NCI-H2081 (cell line): ENCODE measurements at regions not wholly inside any gene's neighbourhood (a gene's known extent, or its start where the extent isn't known, plus 50 kb on each side); places are given as distances from the start of the nearest gene placed in this dataset.
A peak's percentile ranks its signal among the peaks of the same experiment; 100 is the strongest.

Experiments used
- DNase-seq, 2 experiments: peaks; one replicate each; lab custom pipeline; 2025; lab: John Stamatoyannopoulos, UW

DNA sequence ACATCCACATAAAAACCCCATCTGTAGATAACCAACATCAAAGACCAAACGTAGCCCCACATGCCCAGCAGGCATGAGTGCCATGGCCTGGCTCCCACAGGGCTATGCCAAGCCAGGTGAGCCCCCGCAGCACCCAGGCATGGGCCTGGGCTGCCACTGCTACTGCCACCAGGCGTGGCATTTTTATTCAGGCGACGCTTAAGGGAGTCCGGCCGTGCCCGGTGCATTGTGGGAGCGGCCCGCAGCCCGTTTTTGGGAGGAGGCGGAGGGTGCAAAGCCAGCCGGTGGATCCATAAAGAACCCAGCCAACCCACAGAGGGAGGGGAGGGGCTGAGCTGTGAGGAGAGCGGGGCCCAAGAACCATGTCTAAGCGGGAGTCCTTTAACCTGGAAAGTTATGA lies 83.6 kb downstream of the XIST start:
- DNase-seq: no peak

DNA sequence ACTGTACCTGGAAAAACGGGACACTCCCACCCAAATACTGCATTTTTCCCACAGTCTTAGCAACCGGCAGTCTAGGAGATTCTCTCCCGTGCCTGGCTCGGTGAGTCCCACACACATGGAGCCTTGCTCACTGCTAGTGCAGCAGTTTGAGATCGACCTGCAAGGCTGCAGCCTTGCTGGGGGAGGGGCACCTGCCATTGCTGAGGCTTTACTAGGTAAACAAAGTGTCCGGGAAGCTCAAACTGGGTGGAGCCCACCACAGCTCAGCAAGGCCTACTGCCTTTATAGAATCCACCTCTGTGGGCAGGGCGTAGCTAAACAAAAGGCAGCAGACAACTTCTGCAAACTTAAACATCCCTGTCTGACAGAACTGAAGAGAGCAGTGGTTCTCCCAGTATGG lies 84.4 kb downstream of the XIST start:
- no peak for DNase-seq

- DNase-seq: no peak
These were observed 85.5 kb downstream of the XIST start for GRCh38 chrX:73767017-73767416.

- no peak for DNase-seq
These were observed 86.1 kb downstream of the XIST start for GRCh38 chrX:73766431-73766795.

DNA sequence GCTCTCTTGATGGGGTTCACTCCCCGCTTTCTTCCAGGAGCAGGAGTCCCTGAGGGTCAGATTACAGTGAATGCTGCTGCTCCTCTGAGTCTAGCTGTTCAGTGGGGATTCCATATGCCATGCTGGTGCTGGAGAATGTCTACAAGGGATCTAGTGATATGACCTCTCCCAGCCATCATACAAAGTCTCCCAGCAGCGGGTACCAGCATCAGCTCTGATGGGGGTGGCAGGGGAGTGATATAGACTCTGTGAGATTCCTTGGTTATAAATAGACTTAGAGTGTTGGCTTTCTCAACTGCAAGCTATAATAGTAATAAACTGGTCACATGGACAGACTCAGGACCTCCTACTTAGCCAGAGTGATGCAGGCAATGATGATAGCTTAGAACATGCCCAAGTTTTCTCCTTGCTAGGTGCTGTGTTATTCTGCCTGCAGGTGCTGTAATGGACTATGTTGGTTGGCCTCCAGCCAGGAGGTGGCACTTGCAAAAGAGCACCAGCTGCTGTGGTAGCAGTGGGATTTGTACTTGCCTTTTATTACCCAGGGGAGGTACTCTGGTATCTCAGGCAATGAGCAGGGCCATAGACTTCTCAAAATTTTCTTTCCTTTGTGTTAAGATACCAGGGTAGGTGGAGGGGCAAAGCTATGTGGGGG lies 86.6 kb downstream of the XIST start:
- peak; percentile 2 to 9 for DNase-seq

DNA sequence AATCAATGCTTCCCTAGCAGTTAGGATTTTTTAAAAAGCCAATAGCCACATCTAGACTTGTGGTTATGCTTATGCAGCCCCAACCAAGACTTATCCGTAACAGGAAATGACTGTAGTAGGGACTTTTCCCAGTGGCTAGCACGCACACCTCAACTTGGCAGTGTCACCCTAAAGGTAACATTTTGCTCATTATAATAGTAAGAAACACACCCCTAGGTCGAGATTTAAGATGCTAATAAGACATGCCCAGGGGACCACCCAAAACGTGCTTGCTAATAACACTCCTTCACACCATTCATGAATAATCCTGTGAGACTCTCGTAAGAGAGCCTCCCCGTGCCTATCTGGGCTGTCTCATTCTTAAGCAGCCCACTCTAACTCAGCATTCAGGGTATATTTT lies 94.3 kb downstream of the XIST start:
- no peak for DNase-seq
